ENCODE measurements at regions not wholly inside any gene's neighbourhood (a gene's known extent, or its start where the extent isn't known, plus 50 kb on each side); places are given as distances from the start of the nearest gene placed in this dataset.

- Histone ChIP-seq H3K9me3 (ENCODE audit: control insufficient read depth, insufficient read depth, low read length) (0 out of 2 replicates have a peak, but pooled peaks cover 2% of the 10 kb centered on the region), H3K36me3 (ENCODE audit: insufficient read depth, low read length) (no peaks in the 10 kb centered on the region), H3K4me1 (ENCODE audit: insufficient read depth, low read length) (0 out of 2 replicates have a peak, but pooled peaks cover 6% of the 10 kb centered on the region), H3K9ac (ENCODE audit: low read depth, low read length) (no peak overlapping the region)
Measured at GRCh38 chr2:144937910-144938709, 418.2 kb upstream of the ZEB2 start.

GRCh38 chr2:144937066-144937465 is 417.1 kb upstream of the ZEB2 start:
- Histone ChIP-seq H3K4me1 (ENCODE audit: insufficient read depth, low read length) (no peaks in the 10 kb centered on the region), H3K9me3 (ENCODE audit: control insufficient read depth, insufficient read depth, low read length) (0 out of 2 replicates have a peak, but pooled peaks cover 2% of the 10 kb centered on the region), H3K36me3 (ENCODE audit: insufficient read depth, low read length) (no peaks in the 10 kb centered on the region), H3K9ac (ENCODE audit: low read depth, low read length) (no peak overlapping the region)

GRCh38 chr2:144936442-144936841 is 416.5 kb upstream of the ZEB2 start:
- Histone ChIP-seq H3K9ac (ENCODE audit: low read depth, low read length) (no peak overlapping the region), H3K36me3 (ENCODE audit: insufficient read depth, low read length) (no peaks in the 10 kb centered on the region), H3K4me1 (ENCODE audit: insufficient read depth, low read length) (no peaks in the 10 kb centered on the region), H3K9me3 (ENCODE audit: control insufficient read depth, insufficient read depth, low read length) (0 out of 2 replicates have a peak, but pooled peaks cover 2% of the 10 kb centered on the region)

GRCh38 chr2:144935736-144936135 is 415.8 kb upstream of the ZEB2 start:
- H3K4me1 ChIP-seq (ENCODE audit: insufficient read depth, low read length), result no peaks in the 10 kb centered on the region
- H3K36me3 ChIP-seq (ENCODE audit: insufficient read depth, low read length), result no peaks in the 10 kb centered on the region
- no peak overlapping the region for H3K9ac ChIP-seq (ENCODE audit: low read depth, low read length)
- H3K9me3 ChIP-seq (ENCODE audit: control insufficient read depth, insufficient read depth, low read length), result no peaks in the 10 kb centered on the region

- Histone ChIP-seq H3K36me3 (ENCODE audit: insufficient read depth, low read length) (no peaks in the 10 kb centered on the region), H3K9ac (ENCODE audit: low read depth, low read length) (no peak overlapping the region), H3K9me3 (ENCODE audit: control insufficient read depth, insufficient read depth, low read length) (no peaks in the 10 kb centered on the region), H3K4me1 (ENCODE audit: insufficient read depth, low read length) (no peaks in the 10 kb centered on the region)
Measured at GRCh38 chr2:144935191-144935590, 415.3 kb upstream of the ZEB2 start.

GRCh38 chr2:144931960-144932359 is 412.0 kb upstream of the ZEB2 start:
- H3K4me1 ChIP-seq (ENCODE audit: insufficient read depth, low read length), result no peaks in the 10 kb centered on the region
- no peak overlapping the region for H3K9ac ChIP-seq (ENCODE audit: low read depth, low read length)
- H3K9me3 ChIP-seq (ENCODE audit: control insufficient read depth, insufficient read depth, low read length), result no peaks in the 10 kb centered on the region
- no peaks in the 10 kb centered on the region for H3K36me3 ChIP-seq (ENCODE audit: insufficient read depth, low read length)

GRCh38 chr2:144931480-144931879 is 411.6 kb upstream of the ZEB2 start:
- Histone ChIP-seq H3K4me1 (ENCODE audit: insufficient read depth, low read length) (no peaks in the 10 kb centered on the region), H3K9me3 (ENCODE audit: control insufficient read depth, insufficient read depth, low read length) (no peaks in the 10 kb centered on the region), H3K36me3 (ENCODE audit: insufficient read depth, low read length) (no peaks in the 10 kb centered on the region), H3K9ac (ENCODE audit: low read depth, low read length) (no peak overlapping the region)

GRCh38 chr2:144927429-144927828 is 407.5 kb upstream of the ZEB2 start:
- no peaks in the 10 kb centered on the region; the same call in 1 of the 2 replicates for H3K9me3 ChIP-seq (ENCODE audit: control insufficient read depth, insufficient read depth, low read length)
- no peaks in the 10 kb centered on the region for H3K4me1 ChIP-seq (ENCODE audit: insufficient read depth, low read length)
- no peaks in the 10 kb centered on the region for H3K36me3 ChIP-seq (ENCODE audit: insufficient read depth, low read length)
- no peak overlapping the region for H3K9ac ChIP-seq (ENCODE audit: low read depth, low read length)

GRCh38 chr2:144925886-144926285 is 406.0 kb upstream of the ZEB2 start:
- H3K4me1 ChIP-seq (ENCODE audit: insufficient read depth, low read length), result no peaks in the 10 kb centered on the region
- no peaks in the 10 kb centered on the region; the same call in 1 of the 2 replicates for H3K9me3 ChIP-seq (ENCODE audit: control insufficient read depth, insufficient read depth, low read length)
- no peak overlapping the region for H3K9ac ChIP-seq (ENCODE audit: low read depth, low read length)
- H3K36me3 ChIP-seq (ENCODE audit: insufficient read depth, low read length), result no peaks in the 10 kb centered on the region

- no peaks in the 10 kb centered on the region; the same call in 1 of the 2 replicates for H3K9me3 ChIP-seq (ENCODE audit: control insufficient read depth, insufficient read depth, low read length)
- H3K36me3 ChIP-seq (ENCODE audit: insufficient read depth, low read length), result no peaks in the 10 kb centered on the region
- no peaks in the 10 kb centered on the region for H3K4me1 ChIP-seq (ENCODE audit: insufficient read depth, low read length)
Measured at GRCh38 chr2:144924827-144925226, 404.9 kb upstream of the ZEB2 start.

GRCh38 chr2:144922519-144922918 is 402.6 kb upstream of the ZEB2 start:
- no peaks in the 10 kb centered on the region for H3K4me1 ChIP-seq (ENCODE audit: insufficient read depth, low read length)
- H3K36me3 ChIP-seq (ENCODE audit: insufficient read depth, low read length), result no peaks in the 10 kb centered on the region
- no peaks in the 10 kb centered on the region; the same call in 1 of the 2 replicates for H3K9me3 ChIP-seq (ENCODE audit: control insufficient read depth, insufficient read depth, low read length)
- no peak overlapping the region for H3K9ac ChIP-seq (ENCODE audit: low read depth, low read length)

More at GRCh38 chr2:144924827-144925226, 404.9 kb upstream of the ZEB2 start:
- H3K9ac ChIP-seq (ENCODE audit: low read depth, low read length), result no peak overlapping the region

GRCh38 chr2:144920755-144921530 is 401.0 kb upstream of the ZEB2 start:
- Histone ChIP-seq H3K4me1 (ENCODE audit: insufficient read depth, low read length) (no peaks in the 10 kb centered on the region), H3K9ac (ENCODE audit: low read depth, low read length) (no peak overlapping the region), H3K36me3 (ENCODE audit: insufficient read depth, low read length) (no peaks in the 10 kb centered on the region), H3K9me3 (ENCODE audit: control insufficient read depth, insufficient read depth, low read length) (no peaks in the 10 kb centered on the region; the same call in 1 of the 2 replicates)

- Histone ChIP-seq H3K9ac (ENCODE audit: low read depth, low read length) (no peak overlapping the region), H3K9me3 (ENCODE audit: control insufficient read depth, insufficient read depth, low read length) (no peaks in the 10 kb centered on the region), H3K4me1 (ENCODE audit: insufficient read depth, low read length) (no peaks in the 10 kb centered on the region), H3K36me3 (ENCODE audit: insufficient read depth, low read length) (no peaks in the 10 kb centered on the region)
Measured at GRCh38 chr2:144914622-144915318, 394.9 kb upstream of the ZEB2 start.

- no peak overlapping the region for H3K9ac ChIP-seq (ENCODE audit: low read depth, low read length)
- no peaks in the 10 kb centered on the region for H3K9me3 ChIP-seq (ENCODE audit: control insufficient read depth, insufficient read depth, low read length)
- no peaks in the 10 kb centered on the region for H3K36me3 ChIP-seq (ENCODE audit: insufficient read depth, low read length)
- no peaks in the 10 kb centered on the region for H3K4me1 ChIP-seq (ENCODE audit: insufficient read depth, low read length)
Measured at GRCh38 chr2:144914113-144914512, 394.2 kb upstream of the ZEB2 start.
